ENCODE measurements at regions not wholly inside any gene's neighbourhood (a gene's known extent, or its start where the extent isn't known, plus 50 kb on each side); places are given as distances from the start of the nearest gene placed in this dataset.

DNA sequence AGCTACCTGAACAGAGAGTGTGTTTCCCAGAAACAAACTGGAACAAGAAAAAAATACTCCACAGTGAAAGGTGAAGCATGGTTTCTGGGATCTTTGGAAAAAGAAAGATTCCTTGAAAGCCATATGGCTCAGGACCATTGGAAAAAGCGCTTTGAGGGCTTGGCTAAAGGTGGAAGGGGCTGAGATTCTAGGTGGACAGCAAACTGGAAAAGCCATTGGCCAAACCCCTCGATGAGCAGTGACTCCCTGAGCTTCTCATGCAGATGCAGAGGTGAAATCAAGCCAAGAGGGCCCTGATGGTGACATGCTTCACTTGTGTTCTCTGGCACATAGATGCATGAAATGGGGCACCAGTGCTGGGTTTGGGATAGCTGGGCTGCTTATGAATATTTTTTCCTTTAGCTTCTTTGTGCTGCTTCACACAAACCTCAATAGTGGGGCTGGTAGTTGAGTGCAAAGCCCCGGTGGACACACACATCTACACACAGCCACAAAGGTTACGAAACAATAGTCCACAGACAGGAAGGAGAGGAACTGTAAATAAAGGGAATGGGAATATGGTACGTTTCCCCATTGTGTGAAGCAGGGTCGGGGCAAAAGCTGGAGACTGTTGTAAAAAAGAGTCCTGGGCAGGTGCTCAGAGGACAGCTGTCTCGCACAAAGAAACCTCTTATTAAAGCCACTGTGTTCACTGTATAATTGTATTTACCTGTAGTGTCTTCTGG is 117.8 kb downstream of the FOXA2 start:
- no peak for DNase-seq
- ATAC-seq, result no peak

DNA sequence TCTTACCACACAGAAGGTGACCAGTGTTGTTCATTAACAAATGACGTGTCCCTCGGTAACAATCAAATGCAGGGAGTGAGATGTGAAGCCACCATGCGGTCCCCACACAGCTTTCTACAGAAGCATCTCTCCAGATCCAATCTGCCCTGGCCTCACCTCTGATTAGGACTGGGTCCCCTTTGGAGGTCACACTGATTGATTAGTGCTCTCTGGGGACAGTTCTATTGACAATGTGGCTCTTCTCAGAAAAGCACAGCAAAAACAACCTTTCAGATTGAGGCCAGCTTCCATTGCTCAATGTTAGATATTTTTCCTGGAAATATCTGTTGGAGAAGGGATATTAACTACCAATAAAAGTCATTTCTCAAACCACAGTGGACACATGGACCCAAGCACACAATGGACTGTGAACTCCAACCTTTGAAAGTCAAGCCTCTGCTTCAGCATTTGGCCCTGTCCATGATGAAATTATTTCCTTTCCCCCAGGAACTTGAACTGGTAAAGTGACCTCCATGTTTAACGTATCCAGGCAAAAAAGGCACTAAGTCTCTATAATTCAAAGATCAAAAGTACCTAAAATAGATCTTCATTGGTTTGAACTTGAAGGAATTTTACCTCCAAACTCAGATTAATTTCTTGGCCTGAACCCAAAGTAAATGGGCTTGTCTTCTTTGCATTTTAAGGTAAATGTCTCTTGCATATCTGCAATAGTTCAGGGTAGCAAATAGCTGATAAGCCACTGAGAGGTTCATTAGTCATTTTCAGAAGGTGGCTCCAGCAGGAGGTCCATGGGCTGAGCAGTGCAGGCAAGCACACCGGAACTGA is 118.5 kb downstream of the FOXA2 start:
- no peak for ATAC-seq

DNA sequence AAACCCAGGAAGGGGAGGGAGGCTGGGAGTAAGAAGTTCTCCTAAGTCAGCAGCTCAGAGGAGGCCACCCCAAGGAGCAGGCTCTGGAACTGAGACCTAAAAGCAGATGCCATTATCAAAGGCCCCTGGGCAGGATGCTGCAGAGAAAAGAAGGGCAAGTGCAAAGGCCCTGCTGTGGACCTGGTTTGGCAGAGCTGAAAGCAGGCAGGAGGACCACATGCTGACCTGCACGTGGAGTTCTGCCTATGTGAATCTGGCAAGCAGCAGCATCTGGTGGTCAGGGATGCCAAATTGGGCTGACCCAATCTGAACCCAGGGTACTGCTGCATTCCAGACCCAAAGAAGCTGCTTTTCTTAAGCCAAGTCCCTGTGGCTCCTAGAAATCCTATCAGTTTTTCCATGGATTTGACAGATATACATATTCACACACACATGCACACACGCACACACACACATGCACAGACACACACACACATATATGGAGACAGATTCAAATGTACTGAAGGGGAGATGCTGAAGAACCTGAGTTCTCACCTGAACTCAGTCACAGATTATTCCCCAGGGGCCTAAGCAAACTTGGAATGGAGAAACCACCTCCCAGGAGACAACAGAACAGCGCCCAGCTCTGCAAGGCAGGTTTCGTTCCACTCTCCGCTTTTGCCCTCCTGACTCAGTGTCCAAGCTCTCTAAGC is 119.9 kb downstream of the FOXA2 start:
- ATAC-seq (no peak), DNase-seq (no peak)

More for the DNA sequence above, 118.5 kb downstream of the FOXA2 start:
- DNase-seq, result no peak

DNA sequence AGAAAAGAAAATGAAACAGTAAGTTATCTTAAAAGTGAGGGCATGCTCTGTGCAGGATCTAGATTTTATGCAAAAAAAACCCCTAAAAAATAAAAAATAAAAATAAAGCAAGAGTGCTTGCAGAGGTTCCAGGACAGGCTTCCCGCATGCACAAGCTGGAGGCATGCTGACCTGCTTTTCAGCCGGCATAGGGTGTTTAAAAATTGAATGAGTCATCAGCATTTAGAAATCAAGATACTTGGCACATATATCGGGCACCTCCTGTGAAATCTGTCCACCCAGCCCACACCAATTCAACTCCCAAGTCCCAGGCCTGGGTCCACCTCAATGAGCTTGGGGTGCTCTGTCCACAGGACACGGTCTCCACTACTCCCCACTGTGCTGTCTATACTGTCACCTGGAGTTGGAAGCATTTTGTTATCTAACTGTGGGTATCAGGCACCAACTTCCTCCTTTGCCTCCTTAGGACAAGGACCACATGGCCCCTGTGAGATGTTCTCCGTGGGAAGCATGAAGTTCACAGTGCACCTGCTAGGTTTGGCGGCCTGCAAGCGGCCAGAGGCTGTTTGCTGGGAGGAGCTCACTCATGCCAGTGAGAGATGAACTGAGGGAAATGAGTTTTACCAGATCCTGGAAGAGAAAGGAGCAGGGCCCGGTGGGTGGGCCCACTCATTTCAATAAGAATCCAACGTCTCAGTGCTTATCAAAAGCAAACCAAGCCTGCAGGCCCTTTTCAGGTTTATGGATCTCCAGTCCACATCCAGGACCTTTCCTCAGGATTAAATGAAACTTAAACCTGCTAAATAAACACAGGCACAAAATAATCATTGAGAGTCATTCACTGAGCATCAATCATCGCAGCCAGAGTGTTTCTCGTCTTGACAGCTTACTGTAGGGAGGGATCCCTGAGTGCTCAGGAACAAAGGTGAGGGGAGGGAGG is 121.1 kb downstream of the FOXA2 start:
- DNase-seq, result no peak
- ATAC-seq, result no peak

DNA sequence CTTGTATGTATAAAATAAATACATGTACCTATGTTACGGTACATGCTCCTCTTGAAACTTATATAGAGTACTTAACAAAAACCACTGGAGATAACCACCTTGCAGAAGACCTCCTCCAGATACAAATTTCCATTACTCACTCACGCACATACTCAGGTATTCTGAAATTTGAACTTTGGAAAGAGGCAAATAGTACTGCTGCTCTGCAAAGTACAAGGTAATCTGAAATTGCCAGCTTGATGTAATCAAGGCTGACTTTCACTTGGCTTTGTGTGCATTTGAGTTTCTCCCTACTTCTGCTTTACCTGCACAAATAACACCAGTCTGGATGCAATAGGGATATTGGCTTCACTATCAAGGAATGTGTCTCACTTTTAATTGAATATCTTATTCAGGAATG is 123.6 kb downstream of the FOXA2 start:
- DNase-seq, result no peak
- no peak for ATAC-seq

DNA sequence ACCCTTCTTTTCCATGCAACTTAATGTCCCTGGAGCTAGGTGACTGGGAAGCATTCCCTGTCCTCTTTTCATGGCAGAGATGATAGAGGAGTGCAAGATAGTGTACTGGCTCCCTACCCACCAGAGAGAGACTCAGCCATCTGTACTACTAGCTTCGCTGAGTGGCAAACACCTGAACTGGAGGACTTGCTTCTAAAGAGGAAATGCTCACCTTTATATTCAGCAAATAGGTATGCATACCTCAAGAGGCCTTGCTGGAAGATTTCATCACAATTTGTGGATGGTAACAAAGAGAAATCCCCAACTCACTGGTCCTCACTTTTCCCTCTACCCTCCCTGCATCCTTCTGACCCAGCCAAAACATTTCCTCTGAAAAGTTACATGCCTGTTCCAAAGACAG is 124.1 kb downstream of the FOXA2 start:
- no peak for DNase-seq
- ATAC-seq, result no peak

DNA sequence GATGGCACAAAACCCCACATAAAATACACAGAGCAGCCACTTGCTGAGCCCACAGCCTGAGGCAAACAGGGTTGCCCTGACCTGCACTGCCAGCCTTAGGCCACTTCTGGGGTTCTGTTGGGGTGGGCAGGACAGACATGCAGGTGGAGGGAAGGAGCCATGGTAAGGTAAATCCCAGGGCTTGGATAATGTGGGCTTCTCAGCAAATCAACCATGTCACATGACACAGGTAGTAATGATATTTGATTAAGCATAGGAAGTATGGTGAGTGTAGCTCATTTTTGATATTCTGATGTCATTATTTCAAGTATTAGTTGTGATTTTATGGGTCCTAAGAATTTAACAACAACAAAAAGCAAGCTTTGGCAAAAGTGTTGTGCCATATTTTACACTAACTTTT is 124.6 kb downstream of the FOXA2 start:
- ATAC-seq, result no peak
- no peak for DNase-seq

DNA sequence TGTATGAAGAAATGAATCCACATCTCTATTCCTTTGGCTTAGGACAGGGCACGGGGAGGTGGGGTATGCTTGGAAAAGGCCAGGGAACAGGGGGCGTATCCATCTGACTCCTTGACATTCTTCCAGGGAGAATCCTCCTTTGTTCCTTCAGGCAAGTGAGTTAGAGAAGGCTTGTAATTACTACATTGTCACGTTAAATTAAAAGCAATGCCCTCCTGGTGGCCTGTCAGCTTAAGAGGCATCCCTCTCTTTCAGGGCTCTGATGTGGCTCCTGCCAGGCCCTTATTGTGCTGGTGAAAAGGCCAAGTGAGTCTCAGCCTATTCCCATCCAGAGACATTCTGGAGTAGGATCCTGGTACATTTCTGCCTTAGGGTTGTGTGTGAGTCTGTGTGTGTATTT is 128.3 kb downstream of the FOXA2 start:
- DNase-seq, result no peak
- ATAC-seq, result no peak

DNA sequence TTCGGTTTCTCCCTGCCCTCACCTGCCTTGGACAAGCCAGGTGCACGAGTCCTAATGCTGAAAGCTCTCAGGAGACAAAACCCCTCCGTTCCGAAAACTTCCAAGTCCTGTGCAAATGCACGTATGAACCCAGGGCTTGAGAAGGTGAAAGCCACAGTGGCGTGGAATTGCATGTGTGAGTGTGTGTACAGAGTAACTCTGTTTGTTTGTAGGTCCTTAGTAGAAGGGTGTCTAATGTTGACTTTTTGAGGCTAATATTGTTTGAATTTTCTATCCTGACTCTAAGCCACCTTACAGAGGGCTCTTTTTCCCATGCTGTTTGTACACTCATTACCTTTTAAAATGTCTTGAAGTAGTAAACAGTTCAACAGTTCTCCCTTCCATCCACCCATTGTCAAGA is 129.1 kb downstream of the FOXA2 start:
- no peak for ATAC-seq
- DNase-seq, result no peak

DNA sequence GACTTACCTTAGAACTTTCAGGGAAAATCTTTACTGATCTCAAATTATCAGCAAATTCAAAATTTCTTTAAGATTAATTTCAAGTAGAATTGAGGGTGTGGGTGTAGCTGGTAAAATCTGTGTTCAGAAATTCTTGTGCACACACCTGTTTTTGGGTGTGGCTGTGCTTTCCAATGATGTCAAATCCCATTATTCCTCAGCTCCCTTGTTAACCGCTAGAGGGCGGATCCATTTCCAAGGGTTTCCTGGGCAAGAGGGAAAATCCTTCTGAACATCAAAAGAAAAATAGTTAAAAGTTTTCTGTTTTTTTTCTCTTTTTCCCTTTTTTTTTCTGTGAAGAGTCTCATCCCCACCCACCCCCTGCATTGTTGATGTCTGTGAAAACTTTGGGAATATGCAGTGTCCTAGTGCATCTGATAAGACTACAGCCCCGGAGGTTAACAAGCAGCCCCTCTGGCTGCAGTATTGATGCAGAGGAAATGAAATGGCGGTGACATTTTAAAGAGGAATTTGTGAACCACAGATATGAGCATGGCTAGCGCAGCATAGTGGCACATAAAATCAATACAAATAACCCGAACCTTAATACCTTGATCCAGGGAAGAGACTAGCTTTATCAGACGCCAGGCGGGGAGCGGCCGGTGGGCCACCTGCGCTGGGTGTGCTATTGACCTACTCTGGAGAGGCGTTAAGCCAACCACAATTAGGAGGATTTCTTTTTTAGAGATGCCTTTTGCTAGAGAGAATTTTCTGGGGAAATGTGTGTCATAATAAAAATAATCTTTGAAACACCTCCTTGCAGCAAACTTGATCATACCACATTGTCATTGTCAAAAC is 130.9 kb downstream of the FOXA2 start:
- DNase-seq (no peak), ATAC-seq (no peak)

DNA sequence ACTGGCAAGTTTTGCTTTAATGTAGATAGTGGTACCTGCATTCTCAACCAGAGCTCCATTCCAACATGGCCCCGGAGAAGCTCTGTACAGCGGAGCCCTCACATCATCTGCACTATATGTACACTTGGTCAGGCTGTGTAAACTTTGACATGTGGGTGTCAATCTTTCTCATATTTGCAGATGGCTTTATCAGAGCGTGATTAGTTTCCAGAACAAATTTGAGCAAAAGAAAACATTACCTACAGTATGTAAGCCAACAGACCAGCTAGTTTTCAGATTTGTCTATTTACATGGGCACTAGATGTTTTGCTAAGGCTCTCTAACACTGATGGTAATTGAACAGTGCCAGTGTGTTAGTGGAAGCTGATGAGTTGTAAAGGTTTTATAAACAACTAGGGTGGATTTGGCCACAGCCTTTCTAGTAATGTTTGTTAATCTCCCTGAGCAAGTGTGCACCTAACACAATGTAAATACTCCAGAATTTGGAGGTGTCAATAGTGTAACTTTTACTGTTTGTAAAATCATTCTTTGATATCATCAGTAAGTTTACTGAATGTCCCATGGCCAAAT is 131.8 kb downstream of the FOXA2 start:
- DNase-seq, result no peak
- no peak for ATAC-seq

DNA sequence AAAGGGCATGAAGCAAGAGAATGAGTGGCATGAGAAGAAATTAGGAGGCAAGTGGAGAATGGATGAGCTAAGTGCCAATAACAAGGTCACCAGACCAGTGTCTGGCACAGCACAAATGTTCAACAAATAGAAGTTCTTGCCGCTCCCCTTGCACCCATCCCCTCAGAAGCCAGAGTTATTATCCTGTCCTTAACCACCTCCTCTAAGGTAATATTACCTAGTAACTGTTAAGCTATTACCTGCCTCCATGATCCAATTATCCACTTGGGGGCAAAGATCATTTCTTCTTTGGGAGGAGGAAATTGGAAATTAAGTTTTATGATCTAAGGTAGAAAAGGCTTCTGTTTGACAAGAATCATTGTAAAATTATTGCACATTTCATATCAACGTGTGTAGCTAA is 133.8 kb downstream of the FOXA2 start:
- DNase-seq (no peak), ATAC-seq (no peak)

DNA sequence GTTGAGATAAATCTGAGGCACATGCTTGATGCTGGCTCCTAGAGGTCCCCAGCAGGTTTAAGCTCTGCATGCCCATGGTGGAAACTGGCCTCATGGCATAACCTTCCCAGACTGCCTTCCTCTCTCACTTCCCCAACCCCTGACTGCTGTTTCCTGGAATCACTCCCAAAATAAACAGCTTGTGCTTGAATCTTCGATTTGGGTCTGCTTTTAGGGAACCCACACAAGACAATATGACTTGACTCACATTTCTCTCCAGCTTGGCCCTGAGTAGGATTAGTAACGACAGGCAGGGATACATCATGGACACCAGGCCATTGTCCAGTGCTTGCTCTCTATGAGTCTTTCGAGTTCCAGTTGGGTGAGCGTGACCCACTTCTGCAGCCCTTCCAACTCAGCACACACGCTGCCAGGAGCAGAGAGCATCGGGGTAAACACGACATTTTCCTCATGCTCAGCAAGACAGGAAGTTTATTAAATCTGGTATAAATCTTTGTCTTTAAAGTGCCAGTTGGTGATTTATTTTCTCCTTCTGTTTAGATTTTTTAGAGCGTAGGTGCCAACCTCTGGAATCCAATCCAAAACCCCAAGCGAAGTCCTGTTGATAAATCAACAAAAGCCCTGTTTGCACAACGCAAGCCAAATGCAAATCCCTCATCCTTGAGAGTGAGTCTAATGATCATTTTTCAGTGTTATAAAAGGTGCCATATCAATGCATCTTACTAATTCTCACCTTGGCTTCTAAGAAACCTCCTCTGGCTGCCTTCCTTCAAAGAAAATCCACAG is 135.0 kb downstream of the FOXA2 start:
- DNase-seq, result no peak
- ATAC-seq, result no peak

DNA sequence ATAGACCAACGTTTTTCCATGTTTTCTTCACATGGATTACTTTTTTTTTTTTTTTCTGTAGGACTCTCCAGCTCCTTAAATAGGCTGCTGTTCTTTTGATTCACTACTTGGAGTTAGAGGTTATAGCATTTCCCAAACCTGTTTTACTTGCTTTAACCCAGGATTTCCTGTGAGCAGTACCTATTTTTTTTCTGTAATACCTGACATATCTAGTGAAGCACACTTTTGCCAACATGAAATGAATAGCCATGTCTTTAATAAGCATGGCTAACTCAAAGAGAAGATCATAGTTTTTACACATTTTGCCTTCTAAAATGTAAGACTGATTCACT is 137.0 kb downstream of the FOXA2 start:
- ATAC-seq (no peak), DNase-seq (no peak)

DNA sequence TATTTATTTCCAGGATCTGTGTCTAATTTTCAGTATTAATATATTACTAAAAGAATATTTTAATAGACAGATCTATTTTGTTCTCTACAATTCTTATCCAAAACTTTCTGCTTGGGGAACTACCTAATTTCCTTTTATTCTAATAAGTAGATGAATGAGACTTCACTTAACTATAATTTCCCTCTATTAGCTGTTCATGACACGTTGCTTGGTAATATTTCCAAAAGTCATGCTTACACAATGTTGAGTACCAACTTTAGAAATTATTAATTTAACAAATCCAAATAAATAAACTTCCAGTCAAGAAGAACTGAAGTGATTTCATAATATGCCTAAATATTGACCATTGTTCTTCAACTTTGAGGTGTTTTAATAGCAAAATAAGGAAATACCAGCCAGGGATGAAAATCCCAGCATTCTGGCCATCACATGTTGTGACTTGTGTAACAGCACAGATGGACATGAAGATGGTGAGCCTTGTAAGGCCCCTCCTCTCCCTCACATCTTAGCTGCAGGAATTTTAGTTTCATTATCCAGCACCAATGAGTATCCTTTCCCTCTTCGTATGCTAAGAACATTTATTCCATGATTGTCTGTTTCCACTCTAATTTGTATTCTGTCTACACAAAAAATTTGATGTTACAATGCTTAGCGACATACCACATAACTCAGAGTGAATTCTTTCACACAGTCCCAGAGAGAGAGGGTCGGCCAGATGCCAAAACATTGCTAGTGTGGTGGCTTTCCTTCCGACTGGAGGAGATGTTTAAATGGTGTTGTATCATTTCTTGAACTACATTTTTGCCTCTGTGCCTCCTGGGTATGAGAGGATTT is 137.5 kb downstream of the FOXA2 start:
- ATAC-seq (no peak), DNase-seq (no peak)

DNA sequence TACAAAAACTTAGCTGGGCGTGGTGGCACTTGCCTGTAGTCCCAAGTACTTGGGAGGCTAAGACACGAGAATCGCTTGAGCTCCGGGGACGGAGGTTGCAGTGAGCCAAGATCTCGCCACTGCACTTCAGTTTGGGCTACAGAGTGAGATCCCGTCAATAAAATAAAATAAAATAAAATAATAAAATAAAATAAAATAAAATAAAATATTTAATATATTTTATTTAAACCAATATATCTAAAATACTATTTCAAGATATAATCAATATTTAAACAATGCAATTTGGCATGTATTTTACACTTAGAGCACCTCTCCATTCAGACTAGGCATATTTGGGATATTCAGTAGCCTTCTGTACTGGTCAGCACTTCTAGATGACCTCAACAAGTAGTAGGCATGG is 142.1 kb downstream of the FOXA2 start:
- DNase-seq (no peak), ATAC-seq (no peak)

DNA sequence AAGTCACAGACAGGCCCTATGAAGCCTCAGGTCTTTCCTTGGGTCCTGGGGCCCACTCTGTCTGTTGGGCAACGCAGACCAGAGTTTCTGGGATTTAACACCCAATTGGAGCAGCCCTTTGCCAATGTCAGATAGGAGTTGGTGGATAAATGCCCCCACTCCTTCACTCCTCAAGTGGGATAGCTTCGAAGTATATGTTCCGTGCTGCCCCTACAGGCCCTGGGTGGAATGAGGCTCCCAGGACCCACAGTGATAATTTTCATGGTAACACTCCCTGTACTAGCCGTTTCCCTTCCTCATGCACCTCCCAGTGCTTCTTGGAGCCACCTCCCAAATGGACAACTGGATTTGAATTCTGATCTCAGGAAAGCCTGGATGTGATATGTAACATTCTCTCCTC is 145.4 kb downstream of the FOXA2 start:
- ATAC-seq (no peak), DNase-seq (no peak)

DNA sequence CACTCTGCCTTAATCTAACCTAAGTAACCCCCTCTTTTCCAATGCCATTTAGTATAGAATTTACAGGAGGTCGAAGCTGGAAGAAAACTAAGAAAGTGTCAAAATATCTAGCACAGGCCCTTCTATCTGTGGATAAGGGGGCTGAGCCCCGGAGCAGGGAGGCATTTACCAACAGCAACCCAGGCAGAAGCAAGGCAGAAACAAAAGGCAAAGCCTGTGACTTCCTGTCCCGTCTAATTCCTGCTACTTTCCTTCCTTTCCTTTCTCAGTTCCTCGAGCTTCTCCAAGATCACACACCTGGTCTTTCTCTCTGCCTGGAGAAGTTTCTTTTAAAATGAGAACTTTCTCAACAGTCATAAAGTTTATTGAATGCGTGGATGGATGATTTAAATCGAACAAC is 146.0 kb downstream of the FOXA2 start:
- DNase-seq (no peak), ATAC-seq (no peak)

DNA sequence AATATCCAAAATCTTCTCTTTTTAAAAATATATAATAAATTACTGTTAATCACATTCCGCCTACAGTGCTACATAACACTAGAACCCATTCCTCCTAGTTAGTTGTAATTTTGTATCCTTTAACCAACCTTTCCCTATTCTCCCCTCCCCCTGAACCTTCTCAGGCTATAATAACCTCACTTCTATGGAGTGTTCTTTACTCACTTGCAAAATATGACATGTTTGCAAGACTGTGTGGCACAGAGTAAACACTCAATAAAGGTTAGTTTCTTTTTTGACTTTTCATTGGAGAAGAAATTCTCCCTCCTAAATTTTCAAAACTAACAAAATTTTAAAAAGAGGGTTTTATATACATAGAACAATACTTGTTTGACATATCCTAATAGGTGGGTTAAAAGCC is 147.0 kb downstream of the FOXA2 start:
- no peak for ATAC-seq
- no peak for DNase-seq
